T-cell (primary cell): ENCODE measurements at regions not wholly inside any gene's neighbourhood (a gene's known extent, or its start where the extent isn't known, plus 50 kb on each side); places are given as distances from the start of the nearest gene placed in this dataset.

Experiments used
- ATAC-seq, 4 experiments: fragments of 200-7000 bp in 3 of 4; fragments of 150-1000 bp in 1 of 4; cut with Tn5 transposase; replicated peaks in 1 of 4; 1 replicate in 3 of 4; 2 replicates in 1 of 4; pipeline ENCODE4 v1.10.0; 2021; ENCODE audit warnings: moderate library complexity in 3 of 4, mild to moderate bottlenecking in 2 of 4, moderate number of reproducible peaks in 1 of 4
- CTCF ChIA-PET, 2 donors: fragments of 300-600 bp; sonication (Branson Sonifier 250); formaldehyde crosslinking; loops; one replicate each; lab custom pipeline; 2022; ENCODE audit warnings: antibody characterized with exemption in 2 of 2; lab: Charles Lee
- POLR2A ChIA-PET, 2 donors: fragments of 300-600 bp; sonication (Branson Sonifier 250); formaldehyde crosslinking; loops; one replicate each; lab custom pipeline; 2022; ENCODE audit warnings: antibody characterized with exemption in 2 of 2; lab: Charles Lee
- DNase-seq, 35 experiments: peaks; one replicate each; pipeline versions ENCODE4 v3.0.0 to v3.0.0-alpha.2; 2013 to 2023
- H3K27ac ChIP-seq: one replicate; pipeline ENCODE4 v1.5.1; 2013; ENCODE audit warnings: low read length
- H3K27me3 ChIP-seq, 2 experiments: replicated peaks in 1 of 2; 1 replicate in 1 of 2; 2 replicates in 1 of 2; pipeline versions ENCODE4 v1.6.1 to v1.7.0; 2013; ENCODE audit warnings: low read length in 1 of 2, mixed read lengths in 1 of 2; ENCODE audit not compliant: control insufficient read depth in 2 of 2, insufficient read depth in 2 of 2; ENCODE audit errors: extremely low read depth in 1 of 2
- H3K36me3 ChIP-seq, 2 donors: 1 replicate in 1 of 2; 2 replicates in 1 of 2; pipeline versions ENCODE4 v1.6.1 to v1.7.0; 2013; ENCODE audit warnings: low read length in 1 of 2; ENCODE audit not compliant: control insufficient read depth in 2 of 2, insufficient read depth in 1 of 2; ENCODE audit errors: extremely low read depth in 1 of 2
- H3K4me1 ChIP-seq, 2 experiments: 1 replicate in 1 of 2; 2 replicates in 1 of 2; pipeline versions ENCODE4 v1.6.1 to v1.7.0; 2013; ENCODE audit warnings: low read length in 2 of 2, mixed read lengths in 1 of 2; ENCODE audit not compliant: insufficient read depth in 2 of 2, control insufficient read depth in 1 of 2; ENCODE audit errors: extremely low read depth in 1 of 2
- H3K4me3 ChIP-seq, 2 donors: 1 replicate in 1 of 2; 2 replicates in 1 of 2; pipeline versions ENCODE4 v1.5.1 to v1.7.0; 2013; ENCODE audit warnings: mild to moderate bottlenecking in 2 of 2, low read length in 1 of 2, moderate library complexity in 1 of 2; ENCODE audit not compliant: control insufficient read depth in 1 of 2; ENCODE audit errors: extremely low read depth in 1 of 2
- H3K9me3 ChIP-seq: 2 replicates; pipeline ENCODE4 v1.7.0; 2013
- H3K27ac Mint-ChIP-seq, 2 donors: one replicate each; pipeline ENCODE4 v1.8.0; 2020 to 2021; ENCODE audit warnings: mild to moderate bottlenecking in 2 of 2, mixed read lengths in 2 of 2
- H3K27me3 Mint-ChIP-seq, 2 donors: one replicate each; pipeline ENCODE4 v1.8.0; 2021 to 2022; ENCODE audit warnings: mixed read lengths in 2 of 2
- H3K36me3 Mint-ChIP-seq: one replicate; pipeline ENCODE4 v1.8.0; 2021; ENCODE audit warnings: mixed read lengths
- H3K4me1 Mint-ChIP-seq, 3 donors: one replicate each; pipeline ENCODE4 v1.8.0; 2020 to 2022; ENCODE audit warnings: mixed read lengths in 3 of 3, mild to moderate bottlenecking in 1 of 3
- H3K4me3 Mint-ChIP-seq, 3 donors: one replicate each; pipeline ENCODE4 v1.8.0; 2020 to 2022; ENCODE audit warnings: mild to moderate bottlenecking in 3 of 3, mixed read lengths in 3 of 3, moderate library complexity in 3 of 3
- H3K9me3 Mint-ChIP-seq, 3 donors: one replicate each; pipeline ENCODE4 v1.8.0; 2020 to 2022; ENCODE audit warnings: mixed read lengths in 3 of 3
- WGBS: methylation state at CpG from one replicate; pipeline ENCODE4 v1.1.5; 2013; ENCODE audit warnings: missing lambda C conversion rate; ENCODE audit not compliant: insufficient coverage; 5-methylcytosine and 5-hydroxymethylcytosine counted together

- Histone ChIP-seq H3K4me1 (no peaks in the 10 kb centered on the region), H3K36me3 (no peaks in the 10 kb centered on the region), H3K27ac (no peak overlapping the region), H3K27me3 (no peaks in the 10 kb centered on the region), H3K4me3 (no peak overlapping the region), H3K9me3 (no peaks in the 10 kb centered on the region)
- 87% methylated on average over 5 of the region's 10 CpGs for WGBS
- ChIA-PET POLR2A (no interaction called here), CTCF (no interaction called here)
- Mint-ChIP-seq H3K27ac (no peak overlapping the region), H3K4me3 (no peak overlapping the region), H3K4me1 (peaks cover 6 to 11% (median 9%) of the 10 kb centered on the region in 3 donors), H3K27me3 (no peaks in the 10 kb centered on the region), H3K9me3 (no peaks in the 10 kb centered on the region), H3K36me3 (no peaks in the 10 kb centered on the region)
- DNase-seq (no peak), ATAC-seq (no peak)
Observed at GRCh38 chr11:13225038-13226001, 52.3 kb upstream of the BMAL1 start.

- Mint-ChIP-seq H3K27ac (no peak overlapping the region), H3K27me3 (no peaks in the 10 kb centered on the region), H3K4me1 (peaks cover 6 to 11% (median 9%) of the 10 kb centered on the region in 3 donors), H3K9me3 (no peaks in the 10 kb centered on the region), H3K4me3 (no peak overlapping the region), H3K36me3 (no peaks in the 10 kb centered on the region)
- Histone ChIP-seq H3K36me3 (no peaks in the 10 kb centered on the region), H3K9me3 (no peaks in the 10 kb centered on the region), H3K4me1 (no peaks in the 10 kb centered on the region), H3K27ac (no peak overlapping the region), H3K27me3 (no peaks in the 10 kb centered on the region), H3K4me3 (no peak overlapping the region)
- ChIA-PET POLR2A (no interaction called here), CTCF (no interaction called here)
- no peak for ATAC-seq
- WGBS, result 44% methylated on average over 3 of the region's 4 CpGs
- DNase-seq, result no peak
Observed at GRCh38 chr11:13227676-13228255, 49.8 kb upstream of the BMAL1 start.
